ENCODE measurements at regions not wholly inside any gene's neighbourhood (a gene's known extent, or its start where the extent isn't known, plus 50 kb on each side); places are given as distances from the start of the nearest gene placed in this dataset.
"Not testable (repeated sequence)": the region's sequence is repeated elsewhere in the genome, so short reads cannot be mapped to it uniquely, and the experiment has no call there.

DNA sequence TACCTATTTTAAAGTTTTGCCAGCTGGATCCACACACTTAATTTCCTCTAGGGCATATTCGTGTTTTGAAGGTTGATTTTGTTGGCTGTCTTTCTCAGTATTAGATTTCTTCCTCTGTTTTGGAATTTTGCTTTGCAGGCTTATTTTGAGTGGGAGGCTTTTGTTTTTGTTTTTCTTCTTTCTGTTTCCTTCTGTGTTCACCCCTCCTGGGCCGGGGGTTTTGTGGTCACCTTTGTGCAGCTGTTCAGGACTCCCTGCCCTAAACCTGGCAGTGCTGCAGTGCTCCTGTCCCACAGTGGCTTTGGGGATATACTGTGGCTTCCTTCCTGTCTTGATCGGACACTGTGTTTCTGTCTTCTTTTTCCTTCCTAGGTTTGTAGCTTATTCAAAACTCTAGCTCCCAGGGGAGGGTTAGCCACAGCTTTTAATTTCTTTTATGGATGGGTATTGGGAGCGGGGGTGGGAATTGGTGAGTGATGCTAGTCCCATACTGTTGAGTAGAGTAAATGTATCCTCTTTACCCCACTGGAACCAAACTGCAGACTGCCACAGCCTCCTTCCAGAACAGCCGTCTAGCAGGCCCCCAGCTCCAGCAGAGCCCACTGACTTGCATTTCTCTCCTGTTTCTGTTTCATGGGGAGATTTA is 228.7 kb upstream of the FZD8 start:
- no peak for DNase-seq (ENCODE audit: low read depth)
- TF ChIP-seq, protein P1, sequence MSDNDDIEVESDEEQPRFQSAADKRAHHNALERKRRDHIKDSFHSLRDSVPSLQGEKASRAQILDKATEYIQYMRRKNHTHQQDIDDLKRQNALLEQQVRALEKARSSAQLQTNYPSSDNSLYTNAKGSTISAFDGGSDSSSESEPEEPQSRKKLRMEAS (IDR thresholded peaks at IDR 0.05; ENCODE audit: low read depth, low read length) = no peak
- TF ChIP-seq, protein P2, sequence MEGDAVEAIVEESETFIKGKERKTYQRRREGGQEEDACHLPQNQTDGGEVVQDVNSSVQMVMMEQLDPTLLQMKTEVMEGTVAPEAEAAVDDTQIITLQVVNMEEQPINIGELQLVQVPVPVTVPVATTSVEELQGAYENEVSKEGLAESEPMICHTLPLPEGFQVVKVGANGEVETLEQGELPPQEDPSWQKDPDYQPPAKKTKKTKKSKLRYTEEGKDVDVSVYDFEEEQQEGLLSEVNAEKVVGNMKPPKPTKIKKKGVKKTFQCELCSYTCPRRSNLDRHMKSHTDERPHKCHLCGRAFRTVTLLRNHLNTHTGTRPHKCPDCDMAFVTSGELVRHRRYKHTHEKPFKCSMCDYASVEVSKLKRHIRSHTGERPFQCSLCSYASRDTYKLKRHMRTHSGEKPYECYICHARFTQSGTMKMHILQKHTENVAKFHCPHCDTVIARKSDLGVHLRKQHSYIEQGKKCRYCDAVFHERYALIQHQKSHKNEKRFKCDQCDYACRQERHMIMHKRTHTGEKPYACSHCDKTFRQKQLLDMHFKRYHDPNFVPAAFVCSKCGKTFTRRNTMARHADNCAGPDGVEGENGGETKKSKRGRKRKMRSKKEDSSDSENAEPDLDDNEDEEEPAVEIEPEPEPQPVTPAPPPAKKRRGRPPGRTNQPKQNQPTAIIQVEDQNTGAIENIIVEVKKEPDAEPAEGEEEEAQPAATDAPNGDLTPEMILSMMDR (IDR thresholded peaks at IDR 0.05; ENCODE audit: low read depth, low read length) = no peak
- no peak for TF ChIP-seq MYC (IDR thresholded peaks at IDR 0.05; ENCODE audit: low read depth, low read length)
- no peak for TF ChIP-seq POLR2A (IDR thresholded peaks at IDR 0.05; ENCODE audit: extremely low read depth, insufficient read length)

DNA sequence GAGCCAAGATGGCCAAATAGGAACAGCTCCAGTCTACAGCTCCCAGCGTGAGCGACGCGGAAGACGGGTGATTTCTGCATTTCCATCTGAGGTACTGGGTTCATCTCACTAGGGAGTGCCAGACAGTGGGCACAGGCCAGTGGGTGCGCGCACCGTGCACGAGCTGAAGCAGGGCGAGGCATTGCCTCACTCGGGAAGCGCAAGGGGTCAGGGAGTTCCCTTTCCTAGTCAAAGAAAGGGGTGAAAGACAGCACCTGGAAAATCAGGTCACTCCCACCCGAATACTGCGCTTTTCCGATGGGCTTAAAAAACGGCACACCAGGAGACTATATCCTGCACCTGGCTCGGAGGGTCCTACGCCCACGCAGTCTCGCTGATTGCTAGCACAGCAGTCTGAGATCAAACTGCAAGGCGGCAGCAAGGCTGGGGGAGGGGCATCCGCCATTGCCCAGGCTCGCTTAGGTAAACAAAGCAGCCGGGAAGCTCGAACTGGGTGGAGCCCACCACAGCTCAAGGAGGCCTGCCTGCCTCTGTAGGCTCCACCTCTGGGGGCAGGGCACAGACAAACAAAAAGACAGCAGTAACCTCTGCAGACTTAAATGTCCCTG is 216.7 kb upstream of the FZD8 start:
- not testable (repeated sequence) for DNase-seq (ENCODE audit: low read depth); H3K4me3 ChIP-seq (ENCODE audit: low read depth, low read length)

More for the DNA sequence above, 228.7 kb upstream of the FZD8 start:
- H3K4me3 ChIP-seq (ENCODE audit: low read depth, low read length) = no peak overlapping the region

DNA sequence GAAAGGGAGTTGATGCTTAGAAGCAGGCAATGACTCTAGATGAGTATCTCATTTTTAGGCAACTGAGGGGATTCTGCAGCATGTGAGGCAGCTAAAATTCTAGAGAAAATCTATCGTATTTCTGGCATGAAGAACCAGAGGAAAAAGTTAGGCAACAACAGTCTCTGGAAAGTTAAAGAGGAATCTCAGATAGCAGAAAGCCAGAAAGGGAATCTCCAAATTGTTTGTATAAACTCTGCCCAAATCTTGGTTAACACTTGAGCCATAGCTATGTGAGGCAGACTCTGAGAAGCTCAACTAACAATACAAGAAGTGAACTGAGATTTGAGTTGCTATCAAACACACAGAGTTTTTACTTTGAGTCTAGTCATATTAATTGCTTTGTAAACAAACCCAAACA is 215.8 kb upstream of the FZD8 start:
- DNase-seq (ENCODE audit: low read depth) = no peak
- H3K4me3 ChIP-seq (ENCODE audit: low read depth, low read length) = no peak overlapping the region

DNA sequence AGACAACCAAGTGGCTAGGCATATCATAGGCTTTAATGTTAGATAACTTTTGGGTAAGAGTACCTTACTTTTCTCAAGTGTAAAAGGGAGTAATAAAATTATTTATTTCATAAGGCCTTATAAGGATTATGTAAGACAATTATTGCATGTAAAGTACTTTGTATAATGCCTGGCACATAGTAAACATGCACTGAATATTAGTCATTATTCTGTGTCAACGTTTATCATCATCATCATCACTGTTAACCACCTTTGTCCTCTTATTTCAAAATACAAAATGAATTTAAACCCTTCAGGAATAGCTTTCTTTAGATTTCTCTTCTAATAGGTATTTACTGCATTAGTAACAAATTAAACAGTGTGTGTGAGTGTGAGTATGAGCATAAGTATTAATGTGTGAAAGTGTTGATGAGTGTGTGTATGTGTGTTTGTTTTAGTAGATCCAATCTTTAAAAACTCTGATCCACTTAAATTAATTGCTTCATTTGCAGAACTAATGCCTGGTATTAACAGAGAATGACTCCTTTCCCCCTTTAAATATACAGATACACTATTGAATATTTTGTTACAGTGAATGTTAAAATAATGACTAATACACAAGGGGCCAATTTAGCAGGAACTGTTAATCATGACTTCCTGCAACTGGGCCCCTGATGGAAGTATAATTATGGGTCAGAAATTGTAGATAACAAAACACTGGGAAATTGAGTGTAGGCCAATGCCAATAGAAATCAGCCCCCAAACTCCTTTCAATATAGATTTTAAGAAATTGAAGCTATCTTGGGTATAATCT is 213.3 kb upstream of the FZD8 start:
- H3K4me3 ChIP-seq (ENCODE audit: low read depth, low read length) = no peak overlapping the region
- TF ChIP-seq MYC (IDR thresholded peaks at IDR 0.05; ENCODE audit: low read depth, low read length) (no peak), POLR2A (IDR thresholded peaks at IDR 0.05; ENCODE audit: extremely low read depth, insufficient read length) (no peak)
- TF ChIP-seq, protein P1 (IDR thresholded peaks at IDR 0.05; ENCODE audit: low read depth, low read length) = no peak
- TF ChIP-seq, protein P2 (IDR thresholded peaks at IDR 0.05; ENCODE audit: low read depth, low read length) = no peak
- no peak for DNase-seq (ENCODE audit: low read depth)

More for the DNA sequence above, 215.8 kb upstream of the FZD8 start:
- no peak for TF ChIP-seq POLR2A (IDR thresholded peaks at IDR 0.05; ENCODE audit: extremely low read depth, insufficient read length)

DNA sequence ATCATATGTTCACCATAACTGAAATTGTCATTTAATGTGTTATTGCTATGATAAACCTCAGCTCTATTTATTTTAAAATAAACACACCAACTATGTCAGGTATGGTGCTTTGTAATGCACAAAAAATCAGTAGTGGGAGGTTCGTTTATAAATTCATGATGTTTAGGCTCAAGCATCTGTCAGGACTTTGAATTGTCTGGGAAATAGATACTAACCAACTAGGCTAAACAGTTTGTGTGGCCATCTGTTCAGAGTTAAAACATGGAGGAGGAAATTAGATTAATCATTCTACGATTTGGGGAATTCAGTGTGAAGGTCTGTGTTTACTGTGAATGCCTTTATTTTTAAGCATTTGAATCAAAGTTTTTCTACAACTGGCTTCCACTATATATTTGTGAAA is 212.6 kb upstream of the FZD8 start:
- TF ChIP-seq, protein P1 (IDR thresholded peaks at IDR 0.05; ENCODE audit: low read depth, low read length) = no peak
- TF ChIP-seq MYC (IDR thresholded peaks at IDR 0.05; ENCODE audit: low read depth, low read length) = no peak
- no peak for TF ChIP-seq POLR2A (IDR thresholded peaks at IDR 0.05; ENCODE audit: extremely low read depth, insufficient read length)
- TF ChIP-seq, protein P2 (IDR thresholded peaks at IDR 0.05; ENCODE audit: low read depth, low read length) = no peak
- no peak overlapping the region for H3K4me3 ChIP-seq (ENCODE audit: low read depth, low read length)
- DNase-seq (ENCODE audit: low read depth) = no peak

DNA sequence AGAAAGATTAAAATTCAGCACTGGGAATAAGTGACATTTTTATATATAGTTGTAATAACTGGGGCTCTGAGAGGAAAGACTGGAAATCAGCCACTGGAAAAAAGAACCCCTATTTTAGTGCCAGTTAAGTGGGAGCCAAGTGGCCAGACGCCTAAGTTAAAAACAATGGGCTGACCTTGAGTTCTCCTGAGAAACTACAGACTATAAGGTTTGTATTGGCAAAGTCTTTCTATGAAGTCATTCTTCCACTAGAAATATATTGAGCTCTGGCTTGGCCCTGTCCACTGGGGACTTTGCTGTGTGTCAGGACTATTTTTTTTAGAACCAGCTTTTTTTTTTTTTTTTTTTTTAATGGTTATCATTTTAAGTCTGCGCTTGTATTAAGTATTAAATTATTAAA is 210.6 kb upstream of the FZD8 start:
- DNase-seq (ENCODE audit: low read depth) = no peak
- H3K4me3 ChIP-seq (ENCODE audit: low read depth, low read length) = no peak overlapping the region
- TF ChIP-seq, protein P2 (IDR thresholded peaks at IDR 0.05; ENCODE audit: low read depth, low read length) = no peak
- TF ChIP-seq, protein P1 (IDR thresholded peaks at IDR 0.05; ENCODE audit: low read depth, low read length) = no peak
- TF ChIP-seq MYC (IDR thresholded peaks at IDR 0.05; ENCODE audit: low read depth, low read length) (no peak), POLR2A (IDR thresholded peaks at IDR 0.05; ENCODE audit: extremely low read depth, insufficient read length) (no peak)
